HK-2 (cell line): ENCODE measurements at regions not wholly inside any gene's neighbourhood (a gene's known extent, or its start where the extent isn't known, plus 50 kb on each side); places are given as distances from the start of the nearest gene placed in this dataset.
"Not testable (repeated sequence)": the region's sequence is repeated elsewhere in the genome, so short reads cannot be mapped to it uniquely, and the experiment has no call there.

ENCODE experiments used
- DNase-seq: peaks from one replicate; pipeline ENCODE4 v3.0.0-alpha.2; 2018; ENCODE audit not compliant: unreplicated experiment

DNA sequence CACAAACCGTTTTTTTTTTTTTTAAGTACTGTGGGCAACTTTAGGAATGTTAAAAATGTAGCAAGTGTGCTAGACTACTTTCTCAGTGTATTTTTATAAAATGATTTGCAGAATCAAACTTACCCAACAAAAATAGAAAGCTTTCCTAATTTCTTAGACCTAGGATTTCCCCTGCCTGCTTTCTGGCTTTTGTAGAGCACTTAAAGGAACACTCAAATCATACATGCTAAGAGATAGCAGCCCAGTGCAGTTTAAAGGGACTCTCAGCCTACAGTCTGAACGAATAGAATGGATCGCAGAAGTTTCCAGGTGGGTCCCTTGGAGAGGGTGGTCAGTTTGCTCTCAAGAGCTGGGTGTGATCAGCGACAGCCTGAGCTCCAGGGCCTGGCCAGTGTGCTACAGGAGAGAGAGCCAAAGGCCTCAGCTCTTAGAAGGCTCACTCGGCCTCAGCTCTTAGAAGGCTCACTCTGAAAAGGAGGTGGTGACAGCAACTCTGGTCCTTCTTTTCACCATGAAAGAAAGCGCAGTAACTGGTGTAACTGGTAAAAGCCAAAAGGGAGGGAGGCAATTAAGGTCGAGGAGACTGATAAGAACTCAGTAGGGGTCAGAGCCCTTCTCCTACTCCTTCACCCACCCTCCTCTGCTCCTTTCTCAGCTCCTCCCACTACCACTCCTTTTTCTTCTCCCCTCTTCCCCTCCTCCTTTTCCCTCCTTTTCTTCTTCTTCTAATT is 142.4 kb downstream of the ZFP64 start:
- DNase-seq = no peak

DNA sequence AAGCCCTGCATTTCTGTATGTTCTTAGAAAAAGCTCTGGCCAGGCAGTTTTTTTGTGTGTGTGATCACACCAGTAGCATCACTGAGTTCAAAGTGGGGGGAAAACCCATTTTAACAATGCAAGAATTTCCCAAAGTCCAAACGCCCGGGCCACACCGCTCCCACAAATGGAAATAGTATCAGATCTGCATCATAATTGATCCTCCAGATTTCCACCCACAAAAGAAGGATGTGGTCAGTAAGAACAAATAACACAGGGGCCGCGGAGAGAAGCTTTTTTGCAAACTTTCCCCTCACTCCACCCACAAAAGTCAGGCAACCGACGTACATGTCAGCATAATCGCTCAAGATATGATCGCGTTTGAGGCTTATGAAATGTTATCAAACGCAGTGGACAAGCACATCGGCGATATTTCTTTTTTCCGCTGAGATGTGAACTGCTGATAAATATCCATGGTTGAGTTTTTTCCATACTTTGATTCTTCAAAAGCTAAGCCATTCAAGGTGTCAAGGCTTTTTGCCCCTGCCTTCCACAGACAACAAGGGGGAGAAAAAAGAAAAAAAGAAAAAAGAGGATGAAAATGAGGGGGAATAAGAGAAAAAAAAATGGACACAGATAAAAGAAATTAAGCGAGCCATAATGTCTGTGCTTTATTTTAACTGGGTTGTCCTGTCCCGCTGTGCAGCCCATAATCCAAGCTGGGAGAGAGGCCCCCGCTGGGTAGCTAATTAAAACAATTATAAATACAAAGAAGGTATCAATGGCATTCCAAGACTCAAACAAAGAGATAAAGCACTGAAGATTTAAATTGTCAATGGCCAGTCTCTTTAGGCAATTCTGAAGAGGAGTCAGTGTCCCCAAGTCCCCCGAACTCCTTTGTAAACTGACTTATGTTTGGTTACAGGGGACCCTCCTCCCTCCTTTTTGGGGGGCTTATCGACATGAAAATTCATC is 143.5 kb downstream of the ZFP64 start:
- DNase-seq = no peak

DNA sequence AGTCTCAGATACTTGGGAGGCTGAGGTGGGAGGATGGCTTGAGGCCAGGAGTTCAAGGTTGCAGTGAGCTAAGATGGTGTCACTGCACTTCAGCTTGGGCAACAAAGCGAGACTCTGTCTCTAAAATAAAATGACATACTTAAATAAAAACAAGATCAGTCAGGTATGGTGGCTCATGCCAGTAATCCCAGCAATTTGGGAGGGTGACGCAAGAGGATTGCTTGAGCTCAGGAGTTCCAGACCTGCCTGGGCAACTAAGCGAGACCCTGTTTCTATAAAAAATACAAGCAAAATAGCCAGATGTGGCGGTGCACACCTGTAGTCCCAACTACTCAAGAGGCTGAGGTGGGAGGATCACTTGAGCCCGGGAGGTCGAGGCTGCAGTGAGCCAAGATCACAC is 149.6 kb downstream of the ZFP64 start:
- DNase-seq = no peak

DNA sequence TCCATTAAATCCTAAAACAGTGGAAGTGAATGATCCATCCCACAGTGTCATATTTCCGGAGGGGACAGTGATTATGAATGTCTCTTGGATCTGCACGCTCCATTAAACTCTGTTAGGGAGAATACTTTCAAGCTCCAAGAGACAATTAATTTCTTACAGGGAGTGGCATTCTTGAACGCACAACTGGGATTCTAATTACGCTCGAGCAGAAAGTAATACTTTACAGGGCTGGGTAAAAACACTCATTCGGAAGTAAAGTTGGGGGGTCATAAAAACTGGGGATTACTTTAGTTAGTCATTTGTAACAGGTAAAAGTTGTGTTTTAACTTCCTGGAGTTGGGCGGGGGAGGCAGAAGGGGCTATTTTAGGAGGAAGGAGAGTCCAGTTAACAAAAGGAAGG is 151.8 kb downstream of the ZFP64 start:
- no peak for DNase-seq

DNA sequence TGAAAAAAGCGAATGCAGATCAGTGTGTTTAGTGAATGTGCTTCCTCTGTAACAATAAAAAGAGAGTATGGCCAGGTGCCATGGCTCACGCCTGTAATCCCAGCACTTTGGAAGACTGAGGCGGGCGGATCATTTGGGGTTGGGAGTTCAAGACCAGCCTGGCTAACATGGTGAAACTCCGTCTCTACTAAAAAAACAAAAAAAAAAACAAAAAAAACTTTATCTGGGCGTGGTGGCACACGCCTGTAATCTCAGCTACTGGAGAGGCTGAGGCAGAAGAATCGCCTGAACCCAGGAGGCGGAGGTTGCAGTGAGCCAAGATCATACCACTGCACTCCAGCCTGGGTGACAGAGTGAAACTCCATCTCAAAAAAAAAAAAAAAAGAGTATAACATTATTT is 152.9 kb downstream of the ZFP64 start:
- not testable (repeated sequence) for DNase-seq

DNA sequence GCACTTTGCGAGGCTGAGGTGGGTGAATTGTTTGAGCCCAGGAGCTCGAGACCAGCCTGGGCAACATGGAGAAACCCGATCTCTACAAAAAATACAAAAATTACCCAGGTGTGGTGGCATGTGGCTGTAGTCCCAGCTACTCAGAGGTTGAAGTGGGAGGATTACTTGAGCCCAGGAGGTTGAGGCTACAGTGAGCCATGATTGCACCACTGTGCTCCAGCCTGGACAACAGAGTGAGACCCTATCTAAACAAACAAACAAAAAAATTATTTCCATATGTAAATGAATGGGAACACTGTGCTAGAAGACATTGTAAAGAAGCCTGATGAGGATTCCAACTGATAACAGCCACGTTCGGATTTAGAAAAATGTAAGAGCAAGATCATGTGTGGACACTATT is 154.2 kb downstream of the ZFP64 start:
- no peak for DNase-seq

DNA sequence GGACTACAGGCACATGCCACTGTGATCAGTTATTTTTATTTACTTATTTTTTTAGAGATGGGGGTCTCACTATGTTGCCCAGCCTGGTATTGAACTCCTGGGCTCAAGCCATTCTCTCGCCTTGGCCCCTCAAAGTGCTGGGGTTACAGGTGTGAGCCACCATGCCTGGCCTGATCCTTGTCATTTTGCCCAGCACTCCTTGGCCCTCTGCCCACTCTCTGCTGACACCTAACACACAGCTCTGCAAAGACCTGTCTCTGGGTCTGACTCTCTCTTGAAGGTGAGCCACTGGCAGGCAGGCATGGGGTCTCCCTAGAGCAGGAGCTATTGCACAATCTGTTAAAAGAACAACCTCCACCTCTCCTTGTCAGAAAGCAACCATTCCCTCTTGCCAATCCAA is 155.6 kb downstream of the ZFP64 start:
- DNase-seq = no peak

DNA sequence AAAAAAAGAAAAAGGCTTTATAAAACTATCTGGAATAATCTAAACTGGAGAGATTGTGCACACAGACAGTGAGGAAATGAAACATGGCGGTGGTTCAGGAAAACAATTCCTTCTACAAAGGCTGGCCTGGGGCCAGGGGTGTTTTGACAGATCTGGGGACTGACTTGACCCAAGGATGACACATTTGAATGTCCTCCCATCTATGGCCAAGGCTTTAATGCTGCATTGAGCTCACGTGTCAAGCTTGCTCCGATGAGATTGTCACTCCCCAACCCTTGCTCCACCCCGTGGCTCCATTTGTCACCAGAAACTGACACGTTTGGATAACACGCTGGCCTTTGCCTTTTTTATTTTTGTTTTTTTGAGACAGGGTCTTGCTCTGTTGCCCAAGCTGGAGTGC is 156.1 kb downstream of the ZFP64 start:
- no peak for DNase-seq

DNA sequence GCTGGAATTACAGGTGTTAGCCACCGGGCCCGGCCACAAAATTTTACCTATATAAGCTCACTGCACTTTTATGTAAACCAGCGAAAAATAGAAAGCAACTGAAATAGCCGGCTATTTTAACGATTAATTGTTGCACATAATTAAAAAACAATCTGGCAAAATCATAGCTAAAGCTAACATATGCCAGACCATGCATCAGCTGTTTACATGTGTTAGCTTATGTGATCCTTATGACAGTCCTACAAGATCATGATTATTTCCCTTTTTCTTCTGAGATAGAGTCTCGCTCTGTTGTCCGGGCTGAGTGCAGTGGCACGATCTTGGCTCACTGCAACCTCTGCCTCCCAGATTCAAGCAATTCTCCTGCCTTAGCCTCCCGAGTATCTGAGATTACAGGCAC is 157.0 kb downstream of the ZFP64 start:
- no peak for DNase-seq

DNA sequence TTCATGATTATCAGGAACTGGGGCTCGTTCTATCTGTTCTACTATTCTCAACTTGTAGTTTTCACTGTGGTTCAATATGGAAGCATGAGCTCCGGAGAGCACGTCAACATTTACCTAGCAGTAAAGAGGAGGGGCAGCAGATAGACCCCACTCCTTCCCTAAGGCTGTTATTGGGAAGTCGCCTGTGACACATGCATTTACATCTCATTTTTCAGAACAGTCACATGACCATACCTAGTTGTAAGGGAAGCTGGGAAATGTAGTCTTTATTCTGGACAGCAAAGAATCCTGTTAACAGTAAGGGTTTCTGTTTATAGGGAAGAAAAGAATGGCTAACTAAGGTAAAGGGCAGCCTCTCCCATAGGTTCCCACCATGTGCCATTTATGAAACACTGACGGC is 158.3 kb downstream of the ZFP64 start:
- DNase-seq = no peak

DNA sequence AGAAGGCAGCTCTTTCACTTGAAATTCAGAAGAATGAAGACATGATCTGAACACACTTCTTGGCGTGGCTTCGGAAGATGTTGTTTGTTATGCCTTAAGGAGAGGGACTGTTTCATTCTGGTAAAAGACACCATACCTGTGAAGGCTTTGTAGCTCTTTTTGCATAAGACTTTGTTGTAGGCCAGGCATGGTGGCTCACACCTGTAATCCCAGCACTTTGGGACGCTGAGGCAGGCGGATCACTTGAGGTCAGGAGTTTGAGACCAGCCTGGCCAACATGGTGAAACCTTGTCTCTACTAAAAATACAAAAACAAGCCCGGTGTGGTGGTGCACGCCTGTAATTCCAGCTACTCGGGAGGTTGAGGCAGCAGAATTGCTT is 159.3 kb downstream of the ZFP64 start:
- DNase-seq = not testable (repeated sequence)

DNA sequence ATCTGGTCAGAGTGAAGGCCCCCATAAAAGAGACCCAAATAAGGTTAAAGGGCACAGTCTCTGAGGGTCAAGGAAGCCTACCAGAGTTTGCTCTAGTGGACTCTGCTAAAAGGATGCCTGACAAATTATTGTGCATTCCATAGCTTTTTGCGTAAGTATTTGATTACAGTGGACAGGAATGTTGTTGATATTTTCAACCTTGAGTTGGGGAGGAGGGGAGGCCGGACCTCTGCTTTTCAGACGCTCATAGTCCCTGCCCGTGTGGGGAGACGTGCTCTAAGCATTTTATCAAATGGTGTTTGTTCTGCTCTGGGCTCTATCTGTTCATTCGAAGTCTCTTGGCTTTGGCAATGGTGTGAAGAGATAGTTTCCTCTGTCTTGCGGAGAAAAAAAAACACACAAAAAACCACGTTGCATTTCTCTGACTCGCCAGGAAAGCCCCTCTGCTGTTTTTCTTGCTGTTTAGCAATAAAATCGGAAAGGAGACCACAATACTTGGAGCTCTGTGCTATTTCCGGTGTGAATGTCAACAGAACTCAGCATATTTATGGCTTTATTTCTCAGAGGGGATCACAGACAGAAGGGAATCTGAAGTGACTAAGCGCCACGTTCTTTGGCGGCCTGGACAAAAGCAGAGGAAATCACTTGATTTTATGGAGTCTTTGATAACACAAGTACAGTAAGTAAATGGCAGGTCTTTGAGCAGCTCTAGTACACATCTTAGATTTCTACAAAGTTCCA is 159.8 kb downstream of the ZFP64 start:
- peak; percentile 35 for DNase-seq

DNA sequence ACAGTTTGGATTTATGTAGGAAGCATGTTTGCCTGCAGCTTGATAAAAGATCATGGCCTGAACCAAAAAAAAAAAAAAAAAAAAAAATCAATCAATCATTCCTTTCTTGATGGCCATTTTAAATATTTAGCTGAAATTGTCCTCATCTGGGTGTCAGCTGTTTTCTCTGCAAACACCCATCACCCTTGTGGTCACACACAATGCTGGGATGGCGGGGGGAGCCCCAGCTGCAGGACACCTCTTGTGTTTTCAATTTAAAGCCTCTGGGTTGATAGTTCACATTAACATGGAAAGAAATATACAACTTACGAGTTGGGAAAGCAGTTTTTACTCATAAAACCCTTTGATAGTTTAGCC is 160.4 kb downstream of the ZFP64 start:
- no peak for DNase-seq

DNA sequence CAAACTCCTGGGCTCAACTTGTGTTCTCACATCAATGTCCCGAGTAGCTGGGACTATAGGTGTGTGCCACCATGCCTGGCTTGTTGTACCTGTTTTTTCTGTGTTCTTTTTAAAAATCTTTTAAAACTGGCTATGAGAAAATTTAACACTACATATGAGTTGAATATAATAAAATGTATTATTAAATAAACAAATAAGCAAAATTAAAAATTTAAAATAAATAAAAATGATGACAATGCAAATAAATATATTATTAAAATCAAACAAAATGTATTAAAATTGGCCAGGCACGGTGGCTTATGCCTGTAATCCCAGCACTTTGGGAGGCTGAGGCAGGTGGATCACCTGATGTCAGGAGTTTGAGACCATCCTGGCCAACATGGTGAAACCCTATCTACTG is 162.4 kb downstream of the ZFP64 start:
- not testable (repeated sequence) for DNase-seq

DNA sequence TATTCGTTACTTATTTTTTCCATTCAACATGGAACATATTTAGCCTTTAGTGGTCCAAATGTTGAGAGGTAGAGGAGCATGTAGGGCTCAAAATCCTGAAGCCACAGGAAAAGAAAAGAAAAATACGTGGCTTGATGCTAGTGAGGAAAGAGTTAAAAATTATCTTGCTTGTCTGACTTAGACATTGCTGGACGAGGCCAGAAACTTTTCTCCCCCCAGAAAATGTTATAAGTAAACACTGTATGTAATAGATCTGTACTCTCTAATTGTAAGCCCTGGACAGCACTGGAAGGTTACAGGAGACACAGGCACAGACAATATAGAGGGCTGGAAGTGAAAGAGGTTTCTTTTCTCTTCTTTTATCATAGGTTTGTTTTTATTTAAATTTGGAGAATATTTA is 165.6 kb downstream of the ZFP64 start:
- DNase-seq = no peak

DNA sequence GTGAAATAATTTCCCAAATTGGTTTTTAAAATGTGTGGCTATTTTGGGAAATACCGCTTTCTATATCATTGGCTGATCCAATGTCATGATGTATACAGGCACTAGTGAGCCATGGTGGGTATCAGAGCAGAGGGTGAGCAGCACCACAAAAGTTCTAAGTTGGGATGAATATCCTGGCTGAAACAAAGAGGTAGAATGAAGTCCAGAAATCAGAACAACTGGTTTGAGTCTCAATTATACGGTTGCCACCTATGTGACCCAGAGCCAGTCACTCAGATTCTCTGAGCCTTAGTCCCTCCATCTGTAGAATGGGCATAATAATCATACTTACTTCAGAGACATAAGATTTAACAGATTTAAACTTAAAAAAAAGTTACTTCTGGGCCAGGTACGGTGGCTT is 172.3 kb downstream of the ZFP64 start:
- no peak for DNase-seq

DNA sequence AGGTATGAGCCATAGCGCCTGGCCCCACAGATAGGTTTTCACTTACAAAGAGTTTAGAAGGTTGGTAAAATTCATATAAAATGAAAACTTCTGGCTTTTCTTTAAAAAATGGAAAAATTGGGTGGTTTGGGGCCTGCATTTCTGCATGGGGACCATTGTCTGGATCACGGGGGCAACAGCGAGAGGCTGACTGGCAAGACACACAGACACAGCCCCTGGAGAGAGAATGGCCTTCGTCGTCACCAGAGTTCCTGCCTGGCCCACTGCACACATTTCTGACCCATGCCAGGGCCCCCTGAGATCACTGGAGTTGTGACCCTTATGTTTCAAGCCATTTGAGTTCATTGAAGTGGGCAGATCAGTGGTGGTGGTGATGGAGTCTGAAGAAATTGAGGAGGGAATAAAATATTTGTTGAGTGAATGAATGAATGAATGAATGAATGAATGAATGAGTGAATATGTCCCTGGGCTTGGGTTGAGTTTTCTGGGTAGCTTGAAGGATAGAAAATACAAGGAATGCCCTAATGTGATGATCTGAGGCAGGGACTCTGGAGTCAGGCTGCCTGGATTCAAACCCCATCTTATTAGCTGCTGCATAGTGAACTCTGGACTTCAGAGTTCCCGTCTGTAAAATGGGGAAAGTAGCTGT is 173.8 kb downstream of the ZFP64 start:
- no peak for DNase-seq

DNA sequence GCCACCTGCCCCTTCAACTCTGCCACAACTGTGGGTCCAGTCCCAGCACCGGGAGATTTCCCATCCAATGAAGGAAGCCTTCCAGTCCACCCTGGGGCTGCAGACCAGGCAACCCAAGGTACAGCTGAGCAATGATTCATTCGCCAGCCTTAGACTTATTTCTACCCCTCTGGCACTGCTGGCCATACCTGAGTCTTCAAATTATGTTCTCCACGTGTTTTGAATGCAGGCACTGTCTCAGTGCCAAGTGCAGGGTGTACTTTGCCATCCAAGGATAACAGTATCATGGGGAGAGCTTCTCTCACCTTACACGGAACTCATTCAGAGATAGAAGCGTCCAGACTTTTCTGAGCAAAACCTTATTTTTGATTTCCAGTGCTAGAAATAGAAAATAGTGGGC is 175.6 kb downstream of the ZFP64 start:
- no peak for DNase-seq

DNA sequence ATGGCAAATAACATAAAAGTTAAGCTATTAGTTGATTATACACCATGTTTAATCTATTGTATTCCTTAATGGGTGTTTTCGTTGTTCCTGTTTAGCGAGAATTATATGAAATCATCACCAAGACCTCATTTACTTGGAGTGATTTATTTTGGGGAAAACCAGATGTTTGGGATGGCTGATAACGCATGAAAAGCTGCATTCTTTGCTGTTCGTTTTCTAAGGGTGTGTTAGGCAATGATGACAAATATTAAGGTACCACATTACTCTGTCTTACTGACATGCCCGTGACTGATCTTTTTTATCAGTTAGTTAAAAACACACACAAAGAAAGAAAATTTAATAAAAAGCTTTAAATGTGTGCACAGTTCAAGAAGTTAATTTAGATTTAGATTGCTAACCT is 176.4 kb downstream of the ZFP64 start:
- DNase-seq = no peak

DNA sequence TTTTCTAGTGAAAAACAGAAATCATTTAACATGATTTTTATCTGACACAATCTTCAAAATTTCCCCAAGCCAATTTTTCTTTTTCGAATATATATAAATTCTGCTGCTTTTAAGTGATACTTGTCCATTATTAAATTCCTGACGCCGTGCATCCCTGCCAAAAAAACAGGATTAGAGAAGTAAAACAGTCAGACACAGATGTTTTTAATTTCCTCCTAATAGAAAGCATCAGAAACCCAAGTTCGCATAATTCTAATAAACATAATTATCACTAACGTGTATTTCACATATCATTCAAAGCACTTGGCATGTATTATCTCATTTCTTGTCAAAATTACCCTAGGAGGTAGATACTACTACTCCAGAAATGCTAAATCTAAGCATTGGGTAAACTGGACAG is 179.5 kb downstream of the ZFP64 start:
- no peak for DNase-seq

DNA sequence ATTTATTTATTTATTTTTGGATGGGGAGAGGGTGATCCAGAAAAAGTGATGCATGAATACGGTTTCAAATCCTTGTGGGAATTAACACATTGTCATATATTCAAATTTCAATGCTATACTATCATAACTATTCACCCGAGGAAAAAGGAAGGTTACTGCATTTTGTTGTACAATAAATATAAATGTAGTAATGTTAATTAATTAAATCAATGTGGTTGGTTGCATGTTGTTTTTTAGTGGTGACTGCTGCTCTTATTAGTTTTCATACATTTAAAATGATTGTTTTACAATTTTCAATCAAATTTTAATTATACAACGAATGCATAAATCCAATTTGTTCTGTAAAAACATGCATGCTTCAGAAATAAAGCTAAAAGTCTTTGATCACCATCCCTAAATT is 180.5 kb downstream of the ZFP64 start:
- DNase-seq = no peak

DNA sequence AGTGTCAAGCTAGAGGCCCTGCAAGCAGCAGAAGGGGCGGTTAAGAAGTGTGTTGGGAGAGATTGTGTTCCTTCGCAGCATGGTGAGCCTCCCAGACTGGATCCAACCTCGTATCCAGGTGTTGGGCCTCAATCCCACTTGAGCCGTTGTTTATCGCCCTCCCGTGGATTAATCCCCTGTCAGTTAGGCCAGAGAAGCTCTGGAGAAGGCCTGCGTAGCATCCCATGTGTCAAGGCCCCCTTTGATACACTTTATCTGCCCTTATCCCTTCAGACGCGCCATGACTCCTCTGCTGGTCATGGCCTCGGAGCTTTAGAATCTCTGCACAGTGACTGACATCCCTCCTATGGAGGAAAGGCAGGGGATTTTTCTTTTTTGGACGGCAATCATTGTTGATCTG is 181.0 kb downstream of the ZFP64 start:
- DNase-seq = no peak
